Lower leg skin (tissue), 4 donors: ENCODE measurements at regions not wholly inside any gene's neighbourhood (a gene's known extent, or its start where the extent isn't known, plus 50 kb on each side); places are given as distances from the start of the nearest gene placed in this dataset.

ENCODE experiments used
- DNase-seq, 2 donors: peaks; one replicate each; pipeline ENCODE4 v3.0.0-alpha.2; 2019; ENCODE audit warnings: low spot score in 2 of 2
- H3K4me3 ChIP-seq: fragments of 200-600 bp; sonication (generic); 2 replicates; pipeline ENCODE4 v1.5.1; 2017; ENCODE audit warnings: mild to moderate bottlenecking, low read depth; ENCODE audit not compliant: poor library complexity, severe bottlenecking
- CTCF ChIP-seq, 3 donors: fragments of 450-650 bp; IDR thresholded peaks; one replicate each; pipeline ENCODE4 v1.5.1; 2016; ENCODE audit warnings: antibody characterized with exemption in 3 of 3, mild to moderate bottlenecking in 3 of 3, moderate library complexity in 2 of 3
- POLR2A ChIP-seq, 2 donors: fragments of 450-650 bp; IDR thresholded peaks; one replicate each; pipeline ENCODE4 v1.6.1; 2016 to 2017; ENCODE audit warnings: antibody characterized with exemption in 2 of 2, mild to moderate bottlenecking in 1 of 2, moderate library complexity in 1 of 2
- WGBS, 2 donors: methylation state at CpG; one replicate each; pipeline ENCODE4 v1.1.5; 2018; 5-methylcytosine and 5-hydroxymethylcytosine counted together
- intact Hi-C: fragments of 100-400 bp; cut with DNase I; formaldehyde crosslinking; loops from one replicate; pipeline ENCODE4 v1.15.0; 2023; ENCODE audit warnings: low total_unique reads

- no peak for TF ChIP-seq POLR2A (IDR thresholded peaks at IDR 0.05)
- TF ChIP-seq CTCF (IDR thresholded peaks at IDR 0.05), result no peak
- DNase-seq, result no peak
- intact Hi-C loops, result no loop called here
- H3K4me3 ChIP-seq, result no peak overlapping the region
- WGBS, 2 donors, result 71 to 80% methylated on average over 3 of the region's 3 CpGs
Measured at GRCh38 chr2:121148481-121148880, 136.5 kb downstream of the TFCP2L1 start.

- no peak overlapping the region for H3K4me3 ChIP-seq
- 70 to 85% methylated on average over 4 of the region's 4 CpGs for WGBS, 2 donors
- TF ChIP-seq POLR2A (IDR thresholded peaks at IDR 0.05) (no peak), CTCF (IDR thresholded peaks at IDR 0.05) (no peak)
- intact Hi-C loops, result no loop called here
- peak in 1 of 2 donors; percentile 70 for DNase-seq
Measured at GRCh38 chr2:121149384-121149783, 135.6 kb downstream of the TFCP2L1 start.

GRCh38 chr2:121150126-121150525, 134.9 kb downstream of the TFCP2L1 start:
- no peak for DNase-seq
- 71 to 76% methylated on average over 7 of the region's 7 CpGs for WGBS, 2 donors
- H3K4me3 ChIP-seq, result no peak overlapping the region
- intact Hi-C loops, result no loop called here
- TF ChIP-seq CTCF (IDR thresholded peaks at IDR 0.05) (no peak), POLR2A (IDR thresholded peaks at IDR 0.05) (no peak)

GRCh38 chr2:121150713-121151112, 134.3 kb downstream of the TFCP2L1 start:
- no peak overlapping the region for H3K4me3 ChIP-seq
- DNase-seq, result peak in 1 of 2 donors; percentile 78
- TF ChIP-seq CTCF (IDR thresholded peaks at IDR 0.05), result no peak
- TF ChIP-seq POLR2A (IDR thresholded peaks at IDR 0.05), result no peak
- intact Hi-C loops, result no loop called here
- WGBS, 2 donors, result 81 to 83% methylated on average over 4 of the region's 4 CpGs

- no peak for TF ChIP-seq CTCF (IDR thresholded peaks at IDR 0.05)
- TF ChIP-seq POLR2A (IDR thresholded peaks at IDR 0.05), result no peak
- intact Hi-C loops, result no loop called here
- 57 to 58% methylated on average over 14 of the region's 14 CpGs for WGBS, 2 donors
- H3K4me3 ChIP-seq, result no peak overlapping the region
- peak; percentile 79 to 91 for DNase-seq
Measured at GRCh38 chr2:121151311-121152109, 133.5 kb downstream of the TFCP2L1 start.

- peak in 1 of 2 donors; percentile 79 for DNase-seq
- intact Hi-C loops, result no loop called here
- 87 to 91% methylated on average over 7 of the region's 7 CpGs for WGBS, 2 donors
- H3K4me3 ChIP-seq, result no peak overlapping the region
- TF ChIP-seq CTCF (IDR thresholded peaks at IDR 0.05), result no peak
- TF ChIP-seq POLR2A (IDR thresholded peaks at IDR 0.05), result no peak
Measured at GRCh38 chr2:121152861-121153260, 132.1 kb downstream of the TFCP2L1 start.
